Keratinocyte (primary cell): ENCODE measurements at regions not wholly inside any gene's neighbourhood (a gene's known extent, or its start where the extent isn't known, plus 50 kb on each side); places are given as distances from the start of the nearest gene placed in this dataset.

Experiments used
- CTCF ChIP-seq, 3 experiments: IDR thresholded peaks in 1 of 3; conservative IDR thresholded peaks in 1 of 3; optimal IDR thresholded peaks in 1 of 3; 2 replicates in 2 of 3; 3 replicates in 1 of 3; pipeline versions ENCODE3 to v1.5.1; 2011; ENCODE audit warnings: low read length in 3 of 3, mild to moderate bottlenecking in 3 of 3, moderate library complexity in 2 of 3, control low read depth in 1 of 3, inconsistent platforms in 1 of 3; ENCODE audit not compliant: insufficient read depth in 2 of 3; ENCODE audit errors: extremely low read depth in 1 of 3
- EZH2 ChIP-seq: IDR thresholded peaks from one replicate; pipeline ENCODE4 v1.6.1; 2012; ENCODE audit warnings: inconsistent platforms, mild to moderate bottlenecking, low read length, moderate library complexity

DNA sequence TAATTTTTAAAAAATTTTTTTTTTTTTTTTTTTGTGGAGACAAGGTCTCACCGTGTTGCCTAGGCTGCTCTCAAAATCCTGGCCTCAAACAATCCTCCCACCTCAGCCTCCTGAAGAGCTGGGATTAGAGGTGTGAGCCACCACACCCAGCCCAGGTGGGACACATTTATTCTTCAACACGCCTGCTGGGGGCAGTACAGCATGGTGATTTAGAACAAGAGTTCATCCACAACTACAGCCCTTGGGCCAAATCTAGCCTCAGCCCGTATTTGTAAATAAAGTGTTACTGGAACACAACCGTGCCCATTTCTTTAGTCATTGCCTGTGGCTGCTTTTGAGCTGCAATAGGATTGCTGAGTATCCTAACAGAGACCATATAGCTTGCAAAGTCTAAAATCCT is 92.8 kb downstream of the KATNIP start:
- TF ChIP-seq CTCF (optimal IDR thresholded peaks at IDR 0.05 in 1 of 3, IDR thresholded peaks at IDR 0.05 in 1 of 3, conservative IDR thresholded peaks at IDR 0.05 in 1 of 3; ENCODE audit: extremely low read depth in 1 of 3, insufficient read depth in 2 of 3, low read length in 3 of 3) (peak; percentile 22 to 55 (median 26)), EZH2 (no peak)
